Fibroblast of lung (primary cell): ENCODE measurements at regions not wholly inside any gene's neighbourhood (a gene's known extent, or its start where the extent isn't known, plus 50 kb on each side); places are given as distances from the start of the nearest gene placed in this dataset.

Source experiments
- CTCF ChIP-seq, 2 donors: IDR thresholded peaks in 1 of 2; conservative IDR thresholded peaks in 1 of 2; 1 replicate in 1 of 2; 2 replicates in 1 of 2; pipeline ENCODE4 v1.5.1; 2011 to 2012; ENCODE audit warnings: low read length in 2 of 2, control low read depth in 1 of 2, inconsistent platforms in 1 of 2, low read depth in 1 of 2, mild to moderate bottlenecking in 1 of 2
- EZH2 ChIP-seq: IDR thresholded peaks from 2 replicates; pipeline ENCODE4 v1.5.1; 2012; ENCODE audit warnings: low read length, control low read depth, mild to moderate bottlenecking; ENCODE audit errors: missing control alignments

- TF ChIP-seq CTCF (conservative IDR thresholded peaks at IDR 0.05 in 1 of 2, IDR thresholded peaks at IDR 0.05 in 1 of 2; ENCODE audit: low read depth in 1 of 2, low read length in 2 of 2), result no peak
- TF ChIP-seq EZH2, result no peak
Observed at GRCh38 chr3:35389907-35390306, 249.4 kb upstream of the ARPP21 start.
